ENCODE measurements at regions not wholly inside any gene's neighbourhood (a gene's known extent, or its start where the extent isn't known, plus 50 kb on each side); places are given as distances from the start of the nearest gene placed in this dataset.

- TF ChIP-seq POLR2AphosphoS5 (IDR thresholded peaks at IDR 0.05; ENCODE audit: borderline replicate concordance, low read depth, low read length) (no peak), EZH2 (IDR thresholded peaks at IDR 0.05) (no peak), FOXP2 (optimal IDR thresholded peaks at IDR 0.05; ENCODE audit: control extremely low read depth, extremely low read length, insufficient read depth) (no peak)
These were observed 399.1 kb upstream of the NMUR2 start for GRCh38 chr5:152804179-152804578.

Measured in SK-N-MC (cell line).